ENCODE measurements at regions not wholly inside any gene's neighbourhood (a gene's known extent, or its start where the extent isn't known, plus 50 kb on each side); places are given as distances from the start of the nearest gene placed in this dataset.

DNA sequence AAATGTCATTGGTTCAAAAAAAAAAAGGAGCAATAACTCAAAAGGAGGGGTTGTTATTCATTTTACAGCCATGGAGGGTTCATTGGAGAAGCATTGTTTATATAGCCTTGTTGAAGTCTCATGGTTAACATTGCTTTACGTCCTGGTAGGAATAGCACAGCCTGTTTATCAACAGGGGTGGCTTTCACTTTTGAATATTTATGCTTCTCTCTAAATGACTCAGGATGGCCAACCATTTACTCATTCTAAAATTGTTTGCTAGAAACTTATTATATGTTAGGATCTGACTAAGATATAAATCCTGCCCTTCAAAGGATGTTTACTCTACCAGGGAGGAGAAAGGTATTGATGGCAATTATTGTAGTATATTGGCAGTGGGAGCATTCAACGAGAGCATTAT lies 534.1 kb upstream of the GALNTL6 start:
- Histone ChIP-seq H3K9ac (ENCODE audit: low read length) (no peak overlapping the region), H2AFZ (ENCODE audit: low read depth, low read length, poor library complexity, severe bottlenecking) (no peak overlapping the region), H3K4me3 (replicated peaks in 1 of 2; ENCODE audit: low read depth in 1 of 2, low read length in 2 of 2) (no peak overlapping the region), H3K9me2 (ENCODE audit: insufficient read depth) (no peaks in the 10 kb centered on the region), H3K9me3 (ENCODE audit: control insufficient read depth in 1 of 2, insufficient read depth in 1 of 2, low read depth in 1 of 2, low read length in 2 of 2) (no peaks in the 10 kb centered on the region), H3K27me3 (ENCODE audit: insufficient read depth, low read length) (no peaks in the 10 kb centered on the region), H3K36me3 (ENCODE audit: control insufficient read depth in 1 of 2, insufficient read depth in 2 of 2, low read length in 2 of 2) (no peaks in the 10 kb centered on the region), H3K27ac (ENCODE audit: low read depth, low read length) (no peak overlapping the region), H4K20me1 (ENCODE audit: insufficient read depth) (no peaks in the 10 kb centered on the region), H3K4me2 (ENCODE audit: low read length) (no peak overlapping the region), H3K4me1 (ENCODE audit: control insufficient read depth in 1 of 2, insufficient read depth in 2 of 2, low read length in 2 of 2) (no peaks in the 10 kb centered on the region), H3K79me2 (ENCODE audit: insufficient read depth, low read length) (no peaks in the 10 kb centered on the region)
- intact Hi-C loops (cut with micrococcal nuclease), result no loop called here
- ChIA-PET RAD21 (ENCODE audit: low non-redundant PET in 1 of 2, low total read pairs in 2 of 2, uncharacterized antibody in 2 of 2, unreplicated experiment in 2 of 2) (no interaction called here), CTCF (no interaction called here), POLR2A (no interaction called here)
- BruUV-seq (replicated peaks), result no TSS peak
- TF ChIP-seq, protein P1, sequence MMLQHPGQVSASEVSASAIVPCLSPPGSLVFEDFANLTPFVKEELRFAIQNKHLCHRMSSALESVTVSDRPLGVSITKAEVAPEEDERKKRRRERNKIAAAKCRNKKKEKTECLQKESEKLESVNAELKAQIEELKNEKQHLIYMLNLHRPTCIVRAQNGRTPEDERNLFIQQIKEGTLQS (IDR thresholded peaks at IDR 0.05), result no peak
- TF ChIP-seq EZH2phosphoT487 (IDR thresholded peaks at IDR 0.05; ENCODE audit: borderline replicate concordance) (no peak), ELF1 (IDR thresholded peaks at IDR 0.05; ENCODE audit: borderline replicate concordance, low read depth) (no peak), SRF (IDR thresholded peaks at IDR 0.05; ENCODE audit: low read depth) (no peak), YY1 (IDR thresholded peaks at IDR 0.05; ENCODE audit: extremely low read depth, insufficient replicate concordance, low read depth, low read length) (no peak), ZFX (IDR thresholded peaks at IDR 0.05) (no peak), EGR1 (IDR thresholded peaks at IDR 0.05; ENCODE audit: low read depth) (no peak), TCF7L2 (IDR thresholded peaks at IDR 0.05; ENCODE audit: borderline replicate concordance, extremely low read depth, insufficient read depth, insufficient read length) (no peak), RAD21 (IDR thresholded peaks at IDR 0.05; ENCODE audit: low read depth) (no peak), ZNF274 (IDR thresholded peaks at IDR 0.05; ENCODE audit: low read depth, low read length) (no peak), JUND (IDR thresholded peaks at IDR 0.05) (no peak), POLR2A (IDR thresholded peaks at IDR 0.05; ENCODE audit: borderline replicate concordance, extremely low read depth, insufficient read depth, insufficient read length) (no peak), CBX3 (IDR thresholded peaks at IDR 0.05; ENCODE audit: low read depth) (no peak), SP1 (IDR thresholded peaks at IDR 0.05; ENCODE audit: low read depth) (no peak), FOSL1 (IDR thresholded peaks at IDR 0.05; ENCODE audit: low read depth) (no peak), SIN3A (IDR thresholded peaks at IDR 0.05; ENCODE audit: low read depth) (no peak), EZH2 (IDR thresholded peaks at IDR 0.05) (no peak), CEBPB (IDR thresholded peaks at IDR 0.05; ENCODE audit: low read depth) (no peak)
- TF ChIP-seq, protein P2, sequence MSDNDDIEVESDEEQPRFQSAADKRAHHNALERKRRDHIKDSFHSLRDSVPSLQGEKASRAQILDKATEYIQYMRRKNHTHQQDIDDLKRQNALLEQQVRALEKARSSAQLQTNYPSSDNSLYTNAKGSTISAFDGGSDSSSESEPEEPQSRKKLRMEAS (IDR thresholded peaks at IDR 0.05), result no peak
- TF ChIP-seq, protein P3, sequence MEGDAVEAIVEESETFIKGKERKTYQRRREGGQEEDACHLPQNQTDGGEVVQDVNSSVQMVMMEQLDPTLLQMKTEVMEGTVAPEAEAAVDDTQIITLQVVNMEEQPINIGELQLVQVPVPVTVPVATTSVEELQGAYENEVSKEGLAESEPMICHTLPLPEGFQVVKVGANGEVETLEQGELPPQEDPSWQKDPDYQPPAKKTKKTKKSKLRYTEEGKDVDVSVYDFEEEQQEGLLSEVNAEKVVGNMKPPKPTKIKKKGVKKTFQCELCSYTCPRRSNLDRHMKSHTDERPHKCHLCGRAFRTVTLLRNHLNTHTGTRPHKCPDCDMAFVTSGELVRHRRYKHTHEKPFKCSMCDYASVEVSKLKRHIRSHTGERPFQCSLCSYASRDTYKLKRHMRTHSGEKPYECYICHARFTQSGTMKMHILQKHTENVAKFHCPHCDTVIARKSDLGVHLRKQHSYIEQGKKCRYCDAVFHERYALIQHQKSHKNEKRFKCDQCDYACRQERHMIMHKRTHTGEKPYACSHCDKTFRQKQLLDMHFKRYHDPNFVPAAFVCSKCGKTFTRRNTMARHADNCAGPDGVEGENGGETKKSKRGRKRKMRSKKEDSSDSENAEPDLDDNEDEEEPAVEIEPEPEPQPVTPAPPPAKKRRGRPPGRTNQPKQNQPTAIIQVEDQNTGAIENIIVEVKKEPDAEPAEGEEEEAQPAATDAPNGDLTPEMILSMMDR (IDR thresholded peaks at IDR 0.05 in 2 of 3, conservative IDR thresholded peaks at IDR 0.05 in 1 of 3; ENCODE audit: borderline replicate concordance in 1 of 3, insufficient read depth in 1 of 3, low read depth in 2 of 3, low read length in 2 of 3), result no peak
- no peak for DNase-seq (ENCODE audit: low read depth, low spot score)
- no peak for ATAC-seq
